UCSD-AML1 (cell line): ENCODE measurements at regions not wholly inside any gene's neighbourhood (a gene's known extent, or its start where the extent isn't known, plus 50 kb on each side); places are given as distances from the start of the nearest gene placed in this dataset.
"Not testable (repeated sequence)": the region's sequence is repeated elsewhere in the genome, so short reads cannot be mapped to it uniquely, and the experiment has no call there.

Experiments
- DNase-seq: peaks from one replicate; lab custom pipeline; 2025; ENCODE audit not compliant: unreplicated experiment; lab: John Stamatoyannopoulos, UW

DNA sequence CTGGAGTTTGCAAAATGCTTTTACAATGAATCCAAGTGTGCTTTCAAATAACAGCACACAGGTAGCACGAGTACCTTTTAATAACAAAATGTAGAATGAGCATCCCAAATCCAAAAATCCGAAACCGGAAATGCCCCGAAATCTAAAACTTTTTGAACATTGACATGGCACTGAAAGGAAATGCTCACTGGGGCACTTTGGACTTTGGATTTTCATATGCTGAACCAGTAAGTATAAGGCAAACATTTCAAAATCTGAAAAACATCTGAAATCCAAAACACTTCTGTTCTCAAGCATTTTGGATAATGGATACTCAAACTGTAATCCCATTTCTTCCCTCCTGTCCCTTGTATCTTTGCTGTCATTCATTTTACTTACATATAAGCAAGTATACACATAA is 50.1 kb downstream of the GCNT4 start:
- no peak for DNase-seq

- no peak for DNase-seq
Measured at GRCh38 chr5:74995926-74996325, 56.4 kb downstream of the GCNT4 start.

DNA sequence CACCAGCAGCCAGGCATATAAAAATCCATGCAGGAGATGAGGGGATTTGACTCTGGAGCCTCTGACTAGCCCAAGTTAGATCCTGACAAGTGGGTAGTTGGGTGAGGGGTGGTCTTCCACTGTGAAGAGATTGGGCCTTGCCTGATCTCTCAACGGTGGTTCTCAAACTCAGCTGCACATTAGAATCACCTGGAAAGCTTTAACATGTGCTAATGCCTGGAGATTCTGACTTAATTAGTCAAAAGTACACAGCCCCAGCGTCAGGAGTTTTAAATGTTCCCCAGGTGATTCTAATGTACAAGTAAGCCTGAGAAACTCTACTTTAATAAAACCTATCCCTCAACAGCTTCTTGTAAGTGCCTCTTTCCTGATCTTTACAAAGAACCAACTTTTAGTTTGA is 57.5 kb downstream of the GCNT4 start:
- DNase-seq, result no peak

GRCh38 chr5:74993743-74994142 is 58.6 kb downstream of the GCNT4 start:
- DNase-seq, result no peak

DNA sequence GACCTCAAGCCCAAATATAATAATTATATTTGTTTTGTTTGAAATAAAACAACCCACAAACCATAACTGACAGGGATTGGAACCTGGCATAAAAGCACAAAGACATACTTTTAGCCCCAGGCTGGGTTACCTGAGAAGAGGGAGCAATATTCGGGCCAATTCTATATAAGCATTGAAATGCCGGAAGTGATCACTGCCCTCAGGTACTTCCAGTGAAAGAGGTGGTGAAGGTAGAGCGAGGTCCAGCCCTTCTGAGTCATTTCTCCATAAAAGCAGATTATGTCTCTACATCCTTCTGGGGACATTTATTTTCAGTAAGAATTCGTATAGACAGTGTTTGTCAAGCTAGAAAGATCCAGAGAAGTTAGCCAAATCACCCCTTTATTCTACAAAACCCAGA is 59.6 kb downstream of the GCNT4 start:
- DNase-seq, result no peak

DNA sequence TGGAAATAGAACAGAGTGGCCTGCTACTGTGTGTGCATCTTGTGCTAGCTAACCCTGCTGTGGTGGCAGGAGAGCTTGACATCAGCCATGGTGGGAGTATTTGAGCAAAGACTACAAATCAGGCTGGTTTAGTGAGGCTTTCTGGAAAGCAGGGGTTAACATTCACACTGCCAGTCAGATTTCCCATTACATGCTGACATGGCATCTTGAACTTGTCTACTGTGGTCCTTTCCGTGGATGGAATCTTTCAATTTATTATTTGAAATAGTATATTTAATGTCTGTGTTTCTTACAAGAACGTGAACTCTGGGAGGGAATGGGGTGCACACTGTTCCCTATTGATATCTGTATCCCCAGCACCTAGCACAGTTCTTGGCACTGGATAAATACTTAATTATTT is 60.8 kb downstream of the GCNT4 start:
- DNase-seq, result no peak

- DNase-seq, result no peak
Measured at GRCh38 chr5:74990194-74990593, 62.2 kb downstream of the GCNT4 start.

GRCh38 chr5:74988273-74988983 is 63.9 kb downstream of the GCNT4 start:
- DNase-seq, result no peak

GRCh38 chr5:74978345-74978744 is 74.0 kb downstream of the GCNT4 start:
- DNase-seq, result no peak

DNA sequence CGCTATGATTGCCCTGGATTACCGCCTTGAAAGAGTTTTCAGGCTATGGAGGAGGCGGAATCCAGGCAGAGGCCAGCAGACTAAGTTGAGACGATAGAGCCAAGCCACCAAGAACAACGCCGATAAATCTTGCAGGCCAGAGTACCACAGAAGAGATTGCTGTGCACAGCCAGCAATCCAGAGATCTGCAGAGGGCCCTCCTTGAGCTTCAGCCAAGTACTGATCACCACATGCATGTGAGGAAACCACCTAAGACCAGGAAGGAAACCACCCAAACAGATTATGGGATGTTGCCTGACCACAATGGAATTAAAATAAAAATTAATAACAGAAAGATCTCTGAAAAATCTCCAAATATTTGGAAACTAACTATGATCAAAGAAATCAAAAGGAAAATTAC is 74.9 kb downstream of the GCNT4 start:
- peak; percentile 21 for DNase-seq

DNA sequence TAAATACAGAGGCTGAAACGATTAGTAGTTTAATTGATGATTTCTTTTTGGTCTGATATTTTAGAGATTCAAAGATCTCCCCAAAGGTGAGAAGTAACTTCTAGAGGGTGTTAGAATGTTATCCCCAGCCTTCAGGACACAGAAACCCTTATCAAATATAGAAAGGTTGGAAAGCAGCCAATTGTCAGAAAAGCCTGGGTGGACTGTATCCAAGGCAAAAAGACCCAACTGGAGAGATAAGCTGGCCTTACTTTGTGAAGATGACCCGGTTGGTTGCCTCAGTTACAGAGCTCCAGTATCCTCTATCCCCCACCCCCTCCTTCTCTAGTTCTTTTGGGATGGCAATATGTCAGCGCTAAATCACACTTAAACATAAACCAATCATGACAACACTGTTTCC is 75.7 kb downstream of the GCNT4 start:
- no peak for DNase-seq

- no peak for DNase-seq
Measured at GRCh38 chr5:74975582-74975981, 76.8 kb downstream of the GCNT4 start.

- DNase-seq, result no peak
Measured at GRCh38 chr5:74974451-74975091, 77.8 kb downstream of the GCNT4 start.

- DNase-seq, result no peak
Measured at GRCh38 chr5:74973694-74974093, 78.7 kb downstream of the GCNT4 start.

GRCh38 chr5:74971947-74972460 is 80.4 kb downstream of the GCNT4 start:
- no peak for DNase-seq

DNA sequence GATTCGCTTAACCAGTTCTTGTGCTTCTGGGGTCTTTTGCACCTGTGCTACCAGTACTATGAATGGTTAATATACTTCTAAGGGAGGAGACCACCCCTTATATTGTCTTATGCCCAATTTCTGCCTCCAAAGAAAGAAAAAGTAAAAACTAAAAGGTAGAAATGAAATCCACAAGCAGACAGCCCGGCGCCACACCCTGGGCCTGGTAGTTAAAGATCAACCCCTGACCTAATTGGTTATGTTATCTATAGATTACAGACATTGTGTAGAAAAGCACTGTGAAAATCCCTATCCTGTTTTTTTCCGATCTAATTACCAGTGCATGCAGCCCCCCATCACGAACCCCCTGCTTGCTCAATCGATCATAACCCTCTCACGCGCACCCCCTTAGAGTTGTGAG is 81.5 kb downstream of the GCNT4 start:
- not testable (repeated sequence) for DNase-seq

- no peak for DNase-seq
Measured at GRCh38 chr5:74969726-74970125, 82.6 kb downstream of the GCNT4 start.

DNA sequence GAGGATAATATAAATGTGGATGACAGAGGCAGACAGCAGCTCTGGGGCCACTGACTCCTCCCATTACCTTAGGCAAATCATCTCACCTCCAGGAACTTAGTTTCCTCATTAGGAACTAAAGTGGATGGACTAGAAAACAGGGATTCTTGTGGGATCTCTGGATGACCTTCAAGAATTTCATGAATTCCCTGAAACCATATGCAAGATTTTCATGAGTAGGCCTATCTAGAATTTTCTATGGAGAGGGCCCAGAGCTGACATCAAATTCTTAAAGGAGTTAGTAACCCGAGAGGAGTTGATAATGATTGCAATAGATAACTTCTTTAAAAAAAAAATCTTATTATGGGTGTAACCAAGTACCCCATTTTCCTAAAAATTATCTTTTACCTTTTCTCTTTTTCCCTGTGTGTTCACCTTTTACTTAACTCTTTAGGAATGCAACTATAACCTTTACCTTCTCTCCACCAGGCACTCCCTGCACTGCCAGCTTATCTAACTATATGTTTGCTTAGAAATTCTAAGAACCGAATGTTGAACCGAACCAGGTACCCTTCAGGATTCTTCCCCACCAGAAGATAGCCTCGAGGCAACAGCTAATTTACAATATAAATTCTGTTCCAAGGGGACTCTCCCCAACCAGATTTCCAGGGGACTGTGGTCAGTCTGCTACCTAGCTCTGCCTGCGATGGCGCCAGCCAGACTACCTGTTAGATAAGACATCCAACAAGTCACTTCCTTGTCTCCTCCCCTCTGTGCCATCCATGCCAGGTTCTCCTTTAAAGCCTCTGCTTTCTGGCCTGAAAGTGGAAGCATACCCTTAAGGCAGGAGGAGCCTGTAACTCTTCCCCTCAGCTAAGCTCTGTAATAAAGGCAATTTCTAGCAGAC is 86.0 kb downstream of the GCNT4 start:
- no peak for DNase-seq

- no peak for DNase-seq
Measured at GRCh38 chr5:74963407-74963806, 89.0 kb downstream of the GCNT4 start.

DNA sequence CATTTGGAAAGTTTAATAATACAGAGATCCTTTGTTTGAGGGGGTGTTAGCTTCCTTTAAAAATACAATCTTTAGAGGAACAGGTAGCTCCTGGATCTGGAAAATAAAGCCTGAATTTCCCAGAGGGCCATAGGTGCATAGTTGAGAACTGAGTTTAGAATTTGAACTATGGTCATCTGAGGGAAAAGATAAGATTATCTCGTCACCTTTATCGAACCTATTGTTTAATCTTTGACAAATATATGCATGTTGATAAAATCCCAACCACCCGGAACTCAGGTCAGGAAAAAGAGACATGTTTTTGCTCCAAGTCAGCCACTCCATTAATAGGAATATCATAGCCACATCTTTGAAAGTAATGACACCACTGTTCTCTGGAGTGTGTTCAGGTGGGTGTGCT is 91.7 kb upstream of the FAM169A start:
- no peak for DNase-seq

GRCh38 chr5:74957029-74957784 is 91.0 kb upstream of the FAM169A start:
- no peak for DNase-seq
